ENCODE measurements at regions not wholly inside any gene's neighbourhood (a gene's known extent, or its start where the extent isn't known, plus 50 kb on each side); places are given as distances from the start of the nearest gene placed in this dataset.

GRCh38 chr1:18010408-18010807 lies 97.2 kb upstream of the IGSF21 start:
- Histone ChIP-seq H3K4me1 (no peaks in the 10 kb centered on the region), H3K27ac (no peak overlapping the region), H3K36me3 (no peaks in the 10 kb centered on the region), H3K27me3 (peaks cover 0 to 55% of the 10 kb centered on the region in 2 donors), H3K9me3 (peaks cover 0 to 6% of the 10 kb centered on the region in 2 donors), H3K4me3 (no peak overlapping the region)
- no peak for DNase-seq (ENCODE audit: low spot score in 2 of 2)
- intact Hi-C loops (cut with DNase I; ENCODE audit: low total_unique reads), result no loop called here
- TF ChIP-seq POLR2AphosphoS5 (IDR thresholded peaks at IDR 0.05), result no peak
- TF ChIP-seq POLR2A (IDR thresholded peaks at IDR 0.05), result no peak
- TF ChIP-seq CTCF (IDR thresholded peaks at IDR 0.05), result no peak

GRCh38 chr1:18010945-18011344 lies 96.7 kb upstream of the IGSF21 start:
- peaks cover 0 to 60% of the 10 kb centered on the region in 2 donors for H3K27me3 ChIP-seq

GRCh38 chr1:18011703-18012102 lies 95.9 kb upstream of the IGSF21 start:
- H3K27ac ChIP-seq, result no peak overlapping the region
- intact Hi-C loops (cut with DNase I; ENCODE audit: low total_unique reads), result no loop called here
- TF ChIP-seq CTCF (IDR thresholded peaks at IDR 0.05), result no peak
- TF ChIP-seq POLR2AphosphoS5 (IDR thresholded peaks at IDR 0.05), result no peak
- no peak for TF ChIP-seq POLR2A (IDR thresholded peaks at IDR 0.05)
- H3K9me3 ChIP-seq, result peaks cover 0 to 6% of the 10 kb centered on the region in 2 donors
- no peak for DNase-seq (ENCODE audit: low spot score in 2 of 2)
- no peaks in the 10 kb centered on the region for H3K36me3 ChIP-seq
- no peaks in the 10 kb centered on the region for H3K4me1 ChIP-seq
- H3K4me3 ChIP-seq, result no peak overlapping the region
- peaks cover 0 to 60% of the 10 kb centered on the region in 2 donors for H3K27me3 ChIP-seq

More at GRCh38 chr1:18010945-18011344, 96.7 kb upstream of the IGSF21 start:
- peaks cover 0 to 6% of the 10 kb centered on the region in 2 donors for H3K9me3 ChIP-seq
- no peaks in the 10 kb centered on the region for H3K4me1 ChIP-seq
- H3K4me3 ChIP-seq, result no peak overlapping the region
- no peak for DNase-seq (ENCODE audit: low spot score in 2 of 2)
- no peaks in the 10 kb centered on the region for H3K36me3 ChIP-seq
- intact Hi-C loops (cut with DNase I; ENCODE audit: low total_unique reads), result no loop called here
- H3K27ac ChIP-seq, result no peak overlapping the region
- TF ChIP-seq POLR2AphosphoS5 (IDR thresholded peaks at IDR 0.05) (no peak), POLR2A (IDR thresholded peaks at IDR 0.05) (no peak), CTCF (IDR thresholded peaks at IDR 0.05) (no peak)

GRCh38 chr1:18012686-18013085 lies 94.9 kb upstream of the IGSF21 start:
- Histone ChIP-seq H3K27me3 (peaks cover 0 to 53% of the 10 kb centered on the region in 2 donors), H3K9me3 (peaks cover 0 to 6% of the 10 kb centered on the region in 2 donors)
- TF ChIP-seq CTCF (IDR thresholded peaks at IDR 0.05) (no peak), POLR2A (IDR thresholded peaks at IDR 0.05) (no peak), POLR2AphosphoS5 (IDR thresholded peaks at IDR 0.05) (no peak)

GRCh38 chr1:18013216-18013615 lies 94.4 kb upstream of the IGSF21 start:
- Histone ChIP-seq H3K36me3 (no peaks in the 10 kb centered on the region), H3K4me1 (no peaks in the 10 kb centered on the region), H3K27me3 (peaks cover 0 to 48% of the 10 kb centered on the region in 2 donors), H3K4me3 (no peak overlapping the region), H3K27ac (no peak overlapping the region), H3K9me3 (peaks cover 0 to 6% of the 10 kb centered on the region in 2 donors)
- DNase-seq (ENCODE audit: low spot score in 2 of 2), result no peak
- intact Hi-C loops (cut with DNase I; ENCODE audit: low total_unique reads), result no loop called here
- TF ChIP-seq POLR2AphosphoS5 (IDR thresholded peaks at IDR 0.05) (no peak), CTCF (IDR thresholded peaks at IDR 0.05) (no peak), POLR2A (IDR thresholded peaks at IDR 0.05) (no peak)

More at GRCh38 chr1:18012686-18013085, 94.9 kb upstream of the IGSF21 start:
- H3K4me3 ChIP-seq, result no peak overlapping the region
- no peaks in the 10 kb centered on the region for H3K4me1 ChIP-seq
- no peak for DNase-seq (ENCODE audit: low spot score in 2 of 2)
- intact Hi-C loops (cut with DNase I; ENCODE audit: low total_unique reads), result no loop called here
- H3K27ac ChIP-seq, result no peak overlapping the region
- no peaks in the 10 kb centered on the region for H3K36me3 ChIP-seq

Data from breast epithelium (tissue), 4 donors.